GM12865 (cell line): ENCODE measurements at regions not wholly inside any gene's neighbourhood (a gene's known extent, or its start where the extent isn't known, plus 50 kb on each side); places are given as distances from the start of the nearest gene placed in this dataset.
A peak's percentile ranks its signal among the peaks of the same experiment; 100 is the strongest.
"Not testable (repeated sequence)": the region's sequence is repeated elsewhere in the genome, so short reads cannot be mapped to it uniquely, and the experiment has no call there.

Source experiments
- DNase-seq: peaks from one replicate; pipeline ENCODE4 v3.0.0; 2010; ENCODE audit warnings: low read depth
- H3K4me3 ChIP-seq: 2 replicates; pipeline ENCODE4 v1.5.1; 2011; ENCODE audit warnings: mild to moderate bottlenecking, low read depth, low read length, control low read depth
- TF ChIP-seq, protein P1 (sequence below): IDR thresholded peaks from 2 replicates; pipeline ENCODE4 v1.5.1; 2011; ENCODE audit warnings: low read length, control low read depth, low read depth, inconsistent platforms; ENCODE audit not compliant: insufficient read depth; ENCODE audit errors: missing control alignments

DNA sequence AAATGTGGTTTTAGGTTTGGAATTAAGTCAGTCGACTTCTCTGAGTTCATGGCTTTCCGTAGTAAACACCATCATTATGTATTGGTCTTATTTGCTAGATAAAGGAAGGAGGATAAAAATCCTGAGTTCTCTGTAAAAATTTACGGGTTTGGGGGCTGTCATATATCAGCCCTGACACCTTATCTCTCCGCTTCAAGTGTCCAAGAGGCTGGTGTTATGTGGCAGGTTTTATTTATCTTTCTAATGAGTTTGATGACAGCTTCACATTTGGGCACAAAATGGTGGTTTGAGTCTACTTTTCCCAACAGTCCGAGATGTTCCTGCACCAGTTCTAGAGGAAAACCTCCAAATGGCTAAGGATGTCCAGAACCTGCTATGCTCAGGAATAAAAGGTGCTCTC is 67.3 kb upstream of the VSTM5 start:
- no peak for DNase-seq
- TF ChIP-seq, protein P1, sequence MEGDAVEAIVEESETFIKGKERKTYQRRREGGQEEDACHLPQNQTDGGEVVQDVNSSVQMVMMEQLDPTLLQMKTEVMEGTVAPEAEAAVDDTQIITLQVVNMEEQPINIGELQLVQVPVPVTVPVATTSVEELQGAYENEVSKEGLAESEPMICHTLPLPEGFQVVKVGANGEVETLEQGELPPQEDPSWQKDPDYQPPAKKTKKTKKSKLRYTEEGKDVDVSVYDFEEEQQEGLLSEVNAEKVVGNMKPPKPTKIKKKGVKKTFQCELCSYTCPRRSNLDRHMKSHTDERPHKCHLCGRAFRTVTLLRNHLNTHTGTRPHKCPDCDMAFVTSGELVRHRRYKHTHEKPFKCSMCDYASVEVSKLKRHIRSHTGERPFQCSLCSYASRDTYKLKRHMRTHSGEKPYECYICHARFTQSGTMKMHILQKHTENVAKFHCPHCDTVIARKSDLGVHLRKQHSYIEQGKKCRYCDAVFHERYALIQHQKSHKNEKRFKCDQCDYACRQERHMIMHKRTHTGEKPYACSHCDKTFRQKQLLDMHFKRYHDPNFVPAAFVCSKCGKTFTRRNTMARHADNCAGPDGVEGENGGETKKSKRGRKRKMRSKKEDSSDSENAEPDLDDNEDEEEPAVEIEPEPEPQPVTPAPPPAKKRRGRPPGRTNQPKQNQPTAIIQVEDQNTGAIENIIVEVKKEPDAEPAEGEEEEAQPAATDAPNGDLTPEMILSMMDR: no peak
- H3K4me3 ChIP-seq: no peak overlapping the region

DNA sequence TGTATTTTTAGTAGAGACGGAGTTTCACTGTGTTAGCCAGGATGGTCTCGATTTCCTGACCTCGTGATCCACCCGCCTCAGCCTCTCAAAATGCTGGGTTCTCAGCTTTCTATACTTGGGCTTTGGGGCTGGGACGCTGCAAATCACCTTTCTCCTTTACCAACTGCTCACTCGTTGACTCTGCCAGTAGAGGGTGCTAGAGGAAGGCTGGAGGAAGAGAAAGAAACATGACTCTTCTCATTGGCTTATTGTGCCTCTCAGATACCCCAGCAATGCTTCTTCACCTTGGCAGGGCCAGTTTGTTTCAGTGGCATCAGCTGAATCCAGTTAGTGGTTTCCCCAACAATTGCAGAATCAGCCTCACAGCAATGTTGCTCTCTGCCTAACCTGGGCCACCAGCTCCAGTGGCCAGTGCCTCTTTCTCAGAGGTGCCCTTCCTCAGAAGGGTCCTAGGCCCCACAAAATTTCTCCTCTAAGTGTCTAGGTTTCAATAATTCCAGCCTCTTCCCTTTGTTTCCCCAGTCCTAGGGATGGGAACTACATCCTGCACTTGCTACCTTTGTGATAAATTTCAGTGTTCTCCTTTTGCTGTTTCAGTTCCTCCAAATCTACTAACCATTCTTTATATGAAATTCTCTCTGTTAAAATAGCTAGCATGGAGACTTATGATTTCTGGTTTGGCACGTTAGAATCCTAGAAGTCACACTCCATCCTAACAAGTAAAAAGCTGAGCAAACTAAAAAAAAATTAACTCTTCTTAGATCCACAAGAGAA is 71.5 kb upstream of the VSTM5 start:
- TF ChIP-seq, protein P1: peak; percentile 80
- no peak overlapping the region for H3K4me3 ChIP-seq
- peak; percentile 64 for DNase-seq

DNA sequence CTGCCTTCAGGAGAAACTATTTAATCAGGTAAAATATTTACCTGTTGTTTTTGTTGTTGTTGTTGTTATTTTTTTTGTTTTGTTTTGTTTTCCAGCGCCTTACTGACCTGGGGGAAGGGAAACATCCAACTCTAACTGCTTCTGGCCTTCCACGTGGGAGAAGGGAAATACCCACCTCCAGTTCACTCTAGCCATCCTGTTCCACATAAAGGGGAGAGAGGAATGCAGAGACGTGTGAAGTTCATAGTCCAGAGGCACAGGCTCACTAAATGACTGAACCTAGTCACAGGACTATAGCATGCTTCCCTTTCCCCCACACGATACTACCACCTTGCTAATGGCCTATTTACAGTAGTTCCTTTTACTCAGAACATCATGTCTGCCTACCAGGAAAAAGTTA is 72.4 kb upstream of the VSTM5 start:
- no peak for DNase-seq
- no peak overlapping the region for H3K4me3 ChIP-seq
- TF ChIP-seq, protein P1: no peak

- H3K4me3 ChIP-seq, DNase-seq: not testable (repeated sequence)
Measured at GRCh38 chr11:93926099-93926498, 75.7 kb upstream of the VSTM5 start.

GRCh38 chr11:93929407-93929806 is 79.0 kb upstream of the VSTM5 start:
- TF ChIP-seq, protein P1: no peak
- DNase-seq: no peak
- no peak overlapping the region for H3K4me3 ChIP-seq

DNA sequence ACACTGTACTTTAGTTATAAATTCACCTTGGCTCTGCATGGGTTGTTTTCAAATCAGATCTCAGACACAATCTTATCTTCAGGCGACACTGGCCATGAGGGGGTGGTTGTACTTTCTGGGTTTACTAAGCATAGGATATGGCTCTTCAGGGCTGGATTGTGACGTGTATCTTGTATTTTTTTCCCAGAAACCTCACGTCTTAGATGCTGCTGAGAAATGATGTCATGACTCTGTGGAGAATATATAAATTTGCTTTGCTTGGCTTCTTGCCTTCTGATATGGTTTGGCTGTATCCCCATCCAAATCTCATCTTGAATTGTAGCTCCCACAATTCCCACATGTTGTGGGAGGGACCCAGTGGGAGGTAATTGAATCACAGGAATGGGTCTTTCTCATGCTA is 82.8 kb upstream of the VSTM5 start:
- DNase-seq: no peak
- TF ChIP-seq, protein P1: no peak
- H3K4me3 ChIP-seq: no peak overlapping the region

DNA sequence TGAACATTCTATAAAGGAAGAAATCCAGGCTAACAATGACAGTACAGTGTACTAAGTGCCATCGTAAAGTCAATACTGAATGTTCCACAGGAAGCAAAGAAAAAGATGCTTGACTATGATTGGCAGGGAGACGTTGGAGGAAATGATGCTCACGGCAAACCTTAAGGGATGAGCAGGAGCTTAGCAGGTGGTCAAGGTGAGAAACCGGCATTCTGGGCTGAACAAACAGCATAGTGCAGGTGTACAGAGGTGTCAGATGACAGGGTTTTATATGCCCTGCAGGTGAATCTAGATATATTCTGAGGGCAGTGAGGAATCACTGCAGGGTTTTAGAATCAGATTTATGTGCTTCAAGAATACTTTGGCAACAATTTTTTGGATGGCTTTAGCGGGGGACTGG is 85.3 kb upstream of the HEPHL1 start:
- no peak overlapping the region for H3K4me3 ChIP-seq
- TF ChIP-seq, protein P1: no peak
- DNase-seq: no peak
